IgD-negative memory B cell (primary cell): ENCODE measurements at regions not wholly inside any gene's neighbourhood (a gene's known extent, or its start where the extent isn't known, plus 50 kb on each side); places are given as distances from the start of the nearest gene placed in this dataset.

Source experiments
- H3K27ac Mint-ChIP-seq, 3 donors: one replicate each; pipeline ENCODE4 v1.8.0; 2020 to 2022; ENCODE audit warnings: mild to moderate bottlenecking in 3 of 3, mixed read lengths in 3 of 3, moderate library complexity in 1 of 3
- H3K27me3 Mint-ChIP-seq: one replicate; pipeline ENCODE4 v1.8.0; 2021; ENCODE audit warnings: mixed read lengths
- H3K36me3 Mint-ChIP-seq: one replicate; pipeline ENCODE4 v1.8.0; 2020; ENCODE audit warnings: mild to moderate bottlenecking, mixed read lengths
- H3K4me1 Mint-ChIP-seq, 3 donors: one replicate each; pipeline ENCODE4 v1.8.0; 2020 to 2022; ENCODE audit warnings: mixed read lengths in 3 of 3, mild to moderate bottlenecking in 1 of 3
- H3K4me3 Mint-ChIP-seq, 4 donors: one replicate each; pipeline ENCODE4 v1.8.0; 2020 to 2022; ENCODE audit warnings: mild to moderate bottlenecking in 4 of 4, mixed read lengths in 4 of 4, moderate library complexity in 3 of 4
- H3K9me3 Mint-ChIP-seq, 3 donors: one replicate each; pipeline ENCODE4 v1.8.0; 2020 to 2021; ENCODE audit warnings: mixed read lengths in 3 of 3, mild to moderate bottlenecking in 1 of 3

- Mint-ChIP-seq H3K27ac (no peak overlapping the region), H3K4me1 (no peaks in the 10 kb centered on the region), H3K36me3 (no peaks in the 10 kb centered on the region), H3K9me3 (peaks cover 0 to 7% (median 0%) of the 10 kb centered on the region in 3 donors), H3K27me3 (no peaks in the 10 kb centered on the region), H3K4me3 (no peak overlapping the region)
Measured at GRCh38 chr19:31745731-31746130, 396.5 kb upstream of the TSHZ3 start.

- no peaks in the 10 kb centered on the region for H3K27me3 Mint-ChIP-seq
- peaks cover 0 to 23% (median 4%) of the 10 kb centered on the region in 3 donors for H3K9me3 Mint-ChIP-seq
- no peaks in the 10 kb centered on the region for H3K36me3 Mint-ChIP-seq
- no peak overlapping the region for H3K27ac Mint-ChIP-seq
- no peak overlapping the region for H3K4me3 Mint-ChIP-seq
- H3K4me1 Mint-ChIP-seq = no peaks in the 10 kb centered on the region
Measured at GRCh38 chr19:31749231-31749630, 400.0 kb upstream of the TSHZ3 start.

- H3K4me1 Mint-ChIP-seq = no peaks in the 10 kb centered on the region
- no peaks in the 10 kb centered on the region for H3K27me3 Mint-ChIP-seq
- H3K27ac Mint-ChIP-seq = no peak overlapping the region
- peaks cover 1% of the 10 kb centered on the region for H3K36me3 Mint-ChIP-seq
- no peak overlapping the region for H3K4me3 Mint-ChIP-seq
- H3K9me3 Mint-ChIP-seq = peaks cover 3 to 6% (median 6%) of the 10 kb centered on the region in 3 donors
Measured at GRCh38 chr19:31759359-31759758, 410.1 kb upstream of the TSHZ3 start.

GRCh38 chr19:31761281-31761913 lies 412.2 kb upstream of the TSHZ3 start:
- Mint-ChIP-seq H3K4me1 (no peaks in the 10 kb centered on the region), H3K27me3 (no peaks in the 10 kb centered on the region), H3K36me3 (peaks cover 1% of the 10 kb centered on the region), H3K9me3 (peaks cover 3 to 16% (median 6%) of the 10 kb centered on the region in 3 donors), H3K27ac (peak overlapping the region in 1 of 3 donors; percentile 31), H3K4me3 (no peak overlapping the region)

GRCh38 chr19:31770223-31770622 lies 421.0 kb upstream of the TSHZ3 start:
- Mint-ChIP-seq H3K4me3 (no peak overlapping the region), H3K27ac (no peak overlapping the region), H3K36me3 (no peaks in the 10 kb centered on the region), H3K4me1 (no peaks in the 10 kb centered on the region), H3K27me3 (no peaks in the 10 kb centered on the region), H3K9me3 (peaks cover 4 to 9% (median 6%) of the 10 kb centered on the region in 3 donors)

GRCh38 chr19:31772915-31773314 lies 423.7 kb upstream of the TSHZ3 start:
- no peak overlapping the region for H3K4me3 Mint-ChIP-seq
- peaks cover 3 to 4% (median 3%) of the 10 kb centered on the region in 3 donors for H3K9me3 Mint-ChIP-seq
- no peaks in the 10 kb centered on the region for H3K27me3 Mint-ChIP-seq
- H3K36me3 Mint-ChIP-seq = no peaks in the 10 kb centered on the region
- no peak overlapping the region for H3K27ac Mint-ChIP-seq
- H3K4me1 Mint-ChIP-seq = no peaks in the 10 kb centered on the region

- H3K4me1 Mint-ChIP-seq = no peaks in the 10 kb centered on the region
- H3K9me3 Mint-ChIP-seq = peaks cover 3 to 7% (median 4%) of the 10 kb centered on the region in 3 donors
- H3K36me3 Mint-ChIP-seq = peaks cover 1% of the 10 kb centered on the region
- H3K27me3 Mint-ChIP-seq = no peaks in the 10 kb centered on the region
- no peak overlapping the region for H3K4me3 Mint-ChIP-seq
- H3K27ac Mint-ChIP-seq = no peak overlapping the region
Measured at GRCh38 chr19:31781542-31781941, 432.3 kb upstream of the TSHZ3 start.

- peaks cover 2 to 4% (median 3%) of the 10 kb centered on the region in 3 donors for H3K9me3 Mint-ChIP-seq
- peaks cover 1% of the 10 kb centered on the region for H3K36me3 Mint-ChIP-seq
- H3K4me3 Mint-ChIP-seq = no peak overlapping the region
- H3K27ac Mint-ChIP-seq = no peak overlapping the region
- no peaks in the 10 kb centered on the region for H3K4me1 Mint-ChIP-seq
- H3K27me3 Mint-ChIP-seq = no peaks in the 10 kb centered on the region
Measured at GRCh38 chr19:31783592-31783991, 434.4 kb upstream of the TSHZ3 start.

- no peaks in the 10 kb centered on the region for H3K4me1 Mint-ChIP-seq
Measured at GRCh38 chr19:31784671-31785101, 435.4 kb upstream of the TSHZ3 start.

GRCh38 chr19:31801611-31802010 lies 452.4 kb upstream of the TSHZ3 start:
- H3K9me3 Mint-ChIP-seq = peaks cover 6 to 12% (median 7%) of the 10 kb centered on the region in 3 donors
- H3K4me1 Mint-ChIP-seq = no peaks in the 10 kb centered on the region
- H3K4me3 Mint-ChIP-seq = no peak overlapping the region
- H3K27ac Mint-ChIP-seq = no peak overlapping the region
- H3K27me3 Mint-ChIP-seq = peaks cover 2% of the 10 kb centered on the region
- H3K36me3 Mint-ChIP-seq = peaks cover 1% of the 10 kb centered on the region

More at GRCh38 chr19:31784671-31785101, 435.4 kb upstream of the TSHZ3 start:
- Mint-ChIP-seq H3K27ac (no peak overlapping the region), H3K4me3 (no peak overlapping the region), H3K27me3 (no peaks in the 10 kb centered on the region), H3K36me3 (peaks cover 1% of the 10 kb centered on the region), H3K9me3 (peaks cover 2 to 4% (median 3%) of the 10 kb centered on the region in 3 donors)

GRCh38 chr19:31803835-31804446 lies 454.7 kb upstream of the TSHZ3 start:
- Mint-ChIP-seq H3K27me3 (peaks cover 2% of the 10 kb centered on the region), H3K36me3 (peaks cover 1% of the 10 kb centered on the region), H3K4me3 (no peak overlapping the region), H3K27ac (no peak overlapping the region), H3K9me3 (peaks cover 3 to 10% (median 8%) of the 10 kb centered on the region in 3 donors), H3K4me1 (no peaks in the 10 kb centered on the region)

GRCh38 chr19:31804668-31805067 lies 455.4 kb upstream of the TSHZ3 start:
- no peak overlapping the region for H3K4me3 Mint-ChIP-seq
- no peak overlapping the region for H3K27ac Mint-ChIP-seq
- H3K9me3 Mint-ChIP-seq = peaks cover 3 to 10% (median 8%) of the 10 kb centered on the region in 3 donors
- peaks cover 1% of the 10 kb centered on the region for H3K36me3 Mint-ChIP-seq
- peaks cover 2% of the 10 kb centered on the region for H3K27me3 Mint-ChIP-seq
- H3K4me1 Mint-ChIP-seq = no peaks in the 10 kb centered on the region

GRCh38 chr19:31810536-31811109 lies 461.4 kb upstream of the TSHZ3 start:
- no peaks in the 10 kb centered on the region for H3K4me1 Mint-ChIP-seq
- H3K27me3 Mint-ChIP-seq = no peaks in the 10 kb centered on the region
- no peak overlapping the region for H3K4me3 Mint-ChIP-seq
- no peak overlapping the region for H3K27ac Mint-ChIP-seq
- peaks cover 5 to 9% (median 6%) of the 10 kb centered on the region in 3 donors for H3K9me3 Mint-ChIP-seq
- H3K36me3 Mint-ChIP-seq = peaks cover 2% of the 10 kb centered on the region

GRCh38 chr19:31817971-31818797 lies 468.9 kb upstream of the TSHZ3 start:
- Mint-ChIP-seq H3K27me3 (no peaks in the 10 kb centered on the region), H3K4me1 (no peaks in the 10 kb centered on the region), H3K27ac (no peak overlapping the region), H3K4me3 (no peak overlapping the region), H3K9me3 (peaks cover 1 to 16% (median 5%) of the 10 kb centered on the region in 3 donors), H3K36me3 (peaks cover 2% of the 10 kb centered on the region)

GRCh38 chr19:31818798-31819105 lies 469.5 kb upstream of the TSHZ3 start:
- Mint-ChIP-seq H3K4me3 (no peak overlapping the region), H3K27me3 (no peaks in the 10 kb centered on the region), H3K4me1 (no peaks in the 10 kb centered on the region), H3K9me3 (peaks cover 1 to 16% (median 5%) of the 10 kb centered on the region in 3 donors), H3K27ac (no peak overlapping the region), H3K36me3 (no peaks in the 10 kb centered on the region)
